RWPE2 (cell line): ENCODE measurements at regions not wholly inside any gene's neighbourhood (a gene's known extent, or its start where the extent isn't known, plus 50 kb on each side); places are given as distances from the start of the nearest gene placed in this dataset.
"Not testable (repeated sequence)": the region's sequence is repeated elsewhere in the genome, so short reads cannot be mapped to it uniquely, and the experiment has no call there.

Experiments
- ATAC-seq: fragments of 200-7000 bp; cut with Tn5 transposase; 3 replicates; pipeline ENCODE4 v1.9.1; 2021; ENCODE audit warnings: low read depth
- DNase-seq: peaks from one replicate; pipeline ENCODE4 v3.0.0-alpha.2; 2020; ENCODE audit warnings: low spot score
- H3K27ac ChIP-seq: fragments of 450-650 bp; 2 replicates; pipeline ENCODE4 v1.5.1; 2017; ENCODE audit warnings: mild to moderate bottlenecking; ENCODE audit not compliant: poor library complexity, severe bottlenecking
- H3K27me3 ChIP-seq: fragments of 250-450 bp; sonication (Bioruptor Pico); 2 replicates; pipeline ENCODE4 v1.5.1; 2021; ENCODE audit warnings: mild to moderate bottlenecking, moderate library complexity; ENCODE audit not compliant: insufficient read depth, poor library complexity, severe bottlenecking
- H3K36me3 ChIP-seq: fragments of 250-450 bp; sonication (Bioruptor Pico); 2 replicates; pipeline ENCODE4 v1.5.1; 2020; ENCODE audit warnings: low read depth, mild to moderate bottlenecking, moderate library complexity
- H3K4me1 ChIP-seq: fragments of 250-450 bp; sonication (Bioruptor Pico); 2 replicates; pipeline ENCODE4 v1.5.1; 2021; ENCODE audit warnings: mild to moderate bottlenecking, moderate library complexity; ENCODE audit not compliant: insufficient read depth, poor library complexity, severe bottlenecking
- H3K4me3 ChIP-seq: fragments of 250-450 bp; sonication (Bioruptor Pico); 2 replicates; pipeline ENCODE4 v1.5.1; 2021; ENCODE audit warnings: mild to moderate bottlenecking, moderate library complexity; ENCODE audit not compliant: severe bottlenecking
- H3K9me3 ChIP-seq: fragments of 250-450 bp; sonication (Bioruptor Pico); 2 replicates; pipeline ENCODE4 v1.5.1; 2021; ENCODE audit warnings: mild to moderate bottlenecking, moderate library complexity; ENCODE audit not compliant: severe bottlenecking
- CTCF ChIP-seq: fragments of 450-650 bp; IDR thresholded peaks from one replicate; pipeline ENCODE4 v1.5.1; 2017; ENCODE audit warnings: mild to moderate bottlenecking, moderate library complexity; ENCODE audit not compliant: poor library complexity, severe bottlenecking

DNA sequence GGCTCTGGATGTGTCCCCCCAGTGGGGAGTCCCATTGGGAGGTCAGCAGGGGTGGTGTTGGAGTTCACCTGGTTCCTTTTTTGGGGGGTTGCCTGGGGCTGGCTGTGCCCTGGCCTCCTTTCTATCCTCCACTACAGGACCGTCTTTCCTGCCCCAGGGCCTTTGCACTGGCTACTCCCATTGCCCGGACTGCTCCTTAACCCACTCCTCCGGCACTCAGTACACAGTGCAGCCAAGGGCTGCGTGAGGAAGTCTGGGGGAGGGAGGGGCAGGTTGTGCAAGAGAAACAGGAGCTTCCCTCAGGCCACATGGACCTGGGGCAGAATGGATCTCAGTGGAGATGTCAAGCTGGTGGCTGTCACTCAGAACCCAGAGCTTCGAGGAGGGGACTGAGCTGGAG, 429.3 kb upstream of the SULF2 start:
- Histone ChIP-seq H3K4me3 (no peak overlapping the region), H3K27me3 (no peaks in the 10 kb centered on the region), H3K4me1 (peaks cover 3% of the 10 kb centered on the region), H3K27ac (no peak overlapping the region), H3K36me3 (no peaks in the 10 kb centered on the region), H3K9me3 (no peaks in the 10 kb centered on the region)
- TF ChIP-seq CTCF = no peak
- DNase-seq (no peak), ATAC-seq (peak; percentile 24; the same call in 1 of the 3 replicates)

- not testable (repeated sequence) for H3K36me3 ChIP-seq, DNase-seq, H3K27me3 ChIP-seq, H3K9me3 ChIP-seq, H3K4me1 ChIP-seq, H3K4me3 ChIP-seq
- peak overlapping the region; percentile 3 for H3K27ac ChIP-seq
- ATAC-seq = peak; percentile 72
These were observed 428.4 kb upstream of the SULF2 start for GRCh38 chr20:48213635-48214034.

DNA sequence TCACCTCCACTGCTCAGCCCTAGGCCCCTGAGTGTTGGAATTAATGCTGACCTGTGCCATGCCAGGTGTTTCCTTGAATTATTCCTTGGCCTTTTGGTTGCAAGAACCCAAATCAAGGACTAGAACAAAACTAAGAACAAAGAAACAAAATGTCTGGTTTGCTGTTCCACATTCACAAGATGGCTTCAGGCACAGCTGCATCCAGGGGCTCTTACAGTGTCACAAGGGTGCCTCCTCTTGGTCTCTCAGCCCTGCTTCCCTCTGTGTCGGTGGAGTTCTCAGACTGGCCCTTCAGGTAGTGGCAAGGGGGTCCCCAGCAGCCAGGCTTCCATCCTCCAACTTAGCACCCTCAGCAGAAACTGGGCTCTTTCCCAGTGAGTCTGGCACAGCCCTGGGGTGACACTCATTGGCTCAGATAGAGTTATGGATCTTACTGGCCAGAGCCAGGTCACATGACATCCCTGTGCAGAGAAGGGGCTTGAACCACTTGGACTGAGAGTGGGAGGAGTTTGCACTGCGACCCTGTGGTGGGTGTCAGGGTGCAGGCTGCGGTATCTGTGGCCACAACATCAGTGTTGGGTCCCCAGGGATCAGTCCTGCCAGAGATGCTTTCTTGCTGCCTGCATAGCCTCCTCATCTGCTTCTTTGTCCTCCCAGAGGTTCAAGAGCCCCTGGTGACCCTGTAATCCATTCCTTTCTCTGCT, 427.7 kb upstream of the SULF2 start:
- no peak for DNase-seq
- no peaks in the 10 kb centered on the region for H3K27me3 ChIP-seq
- H3K9me3 ChIP-seq = no peaks in the 10 kb centered on the region
- no peaks in the 10 kb centered on the region for H3K36me3 ChIP-seq
- peaks cover 3% of the 10 kb centered on the region for H3K4me1 ChIP-seq
- H3K27ac ChIP-seq = peak overlapping the region; percentile 3
- ATAC-seq = no peak
- no peak for TF ChIP-seq CTCF
- no peak overlapping the region for H3K4me3 ChIP-seq

DNA sequence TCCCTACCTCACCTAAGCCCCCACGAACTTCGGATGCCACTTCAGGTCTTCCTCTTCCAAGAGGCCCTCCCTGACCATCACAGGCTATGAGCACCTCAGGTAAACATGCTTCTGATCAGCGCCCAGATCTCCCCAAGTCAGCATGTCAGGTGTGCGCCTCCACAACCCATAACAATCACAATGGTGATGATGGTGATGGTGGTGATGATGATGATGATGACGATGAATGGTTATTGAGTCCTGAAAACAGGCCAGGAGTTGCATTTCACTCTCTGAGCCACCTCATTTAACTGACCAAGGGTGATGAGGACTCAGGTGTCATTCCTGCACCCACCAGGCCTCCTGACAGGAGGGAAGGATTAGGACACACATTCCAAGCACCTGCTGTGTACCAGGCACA, 426.6 kb upstream of the SULF2 start:
- H3K36me3 ChIP-seq = no peaks in the 10 kb centered on the region
- no peak for TF ChIP-seq CTCF
- peaks cover 3% of the 10 kb centered on the region for H3K4me1 ChIP-seq
- DNase-seq = no peak
- no peaks in the 10 kb centered on the region for H3K9me3 ChIP-seq
- no peak for ATAC-seq
- no peak overlapping the region for H3K27ac ChIP-seq
- H3K27me3 ChIP-seq = no peaks in the 10 kb centered on the region
- H3K4me3 ChIP-seq = no peak overlapping the region

DNA sequence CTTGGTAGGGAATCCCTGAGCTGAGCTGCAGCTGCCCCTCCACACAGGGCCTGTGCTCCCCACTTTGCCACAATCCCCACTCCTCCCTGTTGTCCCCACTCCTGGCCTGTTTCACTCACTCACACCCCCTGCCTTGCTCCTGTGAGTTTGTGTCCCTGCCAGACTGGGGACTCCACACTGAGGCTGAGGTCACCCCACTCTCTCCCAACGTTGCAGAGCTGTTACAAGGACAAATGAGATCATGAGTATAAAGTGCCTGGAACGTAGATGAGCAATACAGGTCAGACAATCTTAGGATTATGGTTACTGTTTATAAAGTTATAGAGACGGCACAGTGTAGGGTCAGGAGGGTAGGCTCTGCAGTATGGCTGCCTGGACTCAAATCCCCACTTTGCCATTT, 426.0 kb upstream of the SULF2 start:
- DNase-seq (no peak), ATAC-seq (no peak)
- Histone ChIP-seq H3K4me1 (peaks cover 5% of the 10 kb centered on the region), H3K27me3 (no peaks in the 10 kb centered on the region), H3K9me3 (no peaks in the 10 kb centered on the region), H3K4me3 (no peak overlapping the region), H3K27ac (no peak overlapping the region), H3K36me3 (no peaks in the 10 kb centered on the region)
- TF ChIP-seq CTCF = no peak
